WTC11 (cell line): ENCODE measurements at regions not wholly inside any gene's neighbourhood (a gene's known extent, or its start where the extent isn't known, plus 50 kb on each side); places are given as distances from the start of the nearest gene placed in this dataset.

Source experiments
- ATAC-seq: fragments of 200-7000 bp; cut with Tn5 transposase; 2 replicates; pipeline ENCODE4 v1.10.0; 2021; ENCODE audit warnings: mild to moderate bottlenecking, moderate library complexity
- CTCF ChIA-PET: fragments of 300-600 bp; sonication (Branson Sonifier 250); formaldehyde crosslinking; loops from one replicate; lab custom pipeline; 2021; ENCODE audit warnings: antibody characterized with exemption; lab: Charles Lee
- POLR2A ChIA-PET: fragments of 350-600 bp; sonication (Branson Sonifier 250); formaldehyde crosslinking; loops from one replicate; lab custom pipeline; 2021; ENCODE audit warnings: antibody characterized with exemption; lab: Charles Lee
- DNase-seq: peaks from one replicate; pipeline ENCODE4 v3.0.0; 2021; ENCODE audit warnings: low spot score
- H3K27ac Mint-ChIP-seq: 2 replicates; pipeline ENCODE4 v1.8.0; 2021; ENCODE audit warnings: mixed read lengths
- H3K27me3 Mint-ChIP-seq: 2 replicates; pipeline ENCODE4 v1.8.0; 2021; ENCODE audit warnings: low read depth, mild to moderate bottlenecking, moderate library complexity, mixed read lengths
- H3K36me3 Mint-ChIP-seq: 2 replicates; pipeline ENCODE4 v1.8.0; 2021; ENCODE audit warnings: mixed read lengths
- H3K4me1 Mint-ChIP-seq: 2 replicates; pipeline ENCODE4 v1.8.0; 2022; ENCODE audit warnings: mixed read lengths
- H3K4me3 Mint-ChIP-seq: 2 replicates; pipeline ENCODE4 v1.8.0; 2021; ENCODE audit warnings: mild to moderate bottlenecking, moderate library complexity, mixed read lengths
- H3K9me3 Mint-ChIP-seq: 2 replicates; pipeline ENCODE4 v1.8.0; 2021; ENCODE audit warnings: mixed read lengths
- ATF1 ChIP-seq: sonication (generic); formaldehyde crosslinking; IDR thresholded peaks from 2 replicates; pipeline ENCODE4 v1.8.1; 2023; ENCODE audit warnings: mild to moderate bottlenecking, moderate library complexity, missing genetic modification reagents
- CBFB ChIP-seq: sonication (generic); formaldehyde crosslinking; IDR thresholded peaks from 2 replicates; pipeline ENCODE4 v1.8.1; 2022; ENCODE audit warnings: mild to moderate bottlenecking, low read depth, missing genetic modification reagents
- E2F5 ChIP-seq: sonication (generic); formaldehyde crosslinking; IDR thresholded peaks from 2 replicates; pipeline ENCODE4 v1.8.1; 2022; ENCODE audit warnings: mild to moderate bottlenecking, moderate library complexity, missing genetic modification reagents
- NFYB ChIP-seq: sonication (generic); formaldehyde crosslinking; conservative IDR thresholded peaks from 2 replicates; pipeline ENCODE4 v1.8.0; 2022; ENCODE audit warnings: low read depth, missing genetic modification reagents
- SMAD3 ChIP-seq: sonication (generic); formaldehyde crosslinking; IDR thresholded peaks from 2 replicates; pipeline ENCODE4 v1.8.0; 2022; ENCODE audit warnings: missing genetic modification reagents, mild to moderate bottlenecking, borderline replicate concordance
- ZNF423 ChIP-seq: fragments of 250-450 bp; sonication (Bioruptor Pico); IDR thresholded peaks from 2 replicates; pipeline ENCODE4 v2.1.2; 2022; ENCODE audit warnings: mild to moderate bottlenecking, moderate library complexity
- ZSCAN18 ChIP-seq: fragments of 250-450 bp; sonication (Bioruptor Pico); IDR thresholded peaks from 2 replicates; pipeline ENCODE4 v2.1.2; 2022; ENCODE audit warnings: mild to moderate bottlenecking, moderate library complexity
- TF ChIP-seq, protein P1 (sequence below): sonication (generic); formaldehyde crosslinking; conservative IDR thresholded peaks from 2 replicates; pipeline ENCODE4 v1.8.1; 2023; ENCODE audit warnings: mild to moderate bottlenecking, low read depth, missing genetic modification reagents, moderate library complexity
- TF ChIP-seq, protein P2 (sequence below): sonication (generic); formaldehyde crosslinking; IDR thresholded peaks from 2 replicates; pipeline ENCODE4 v1.8.0; 2023; ENCODE audit warnings: missing genetic modification reagents
- TF ChIP-seq, protein P3 (sequence below): sonication (generic); formaldehyde crosslinking; IDR thresholded peaks from 2 replicates; pipeline ENCODE4 v1.8.1; 2023; ENCODE audit warnings: mild to moderate bottlenecking, missing genetic modification reagents, borderline replicate concordance

- TF ChIP-seq, protein P1, sequence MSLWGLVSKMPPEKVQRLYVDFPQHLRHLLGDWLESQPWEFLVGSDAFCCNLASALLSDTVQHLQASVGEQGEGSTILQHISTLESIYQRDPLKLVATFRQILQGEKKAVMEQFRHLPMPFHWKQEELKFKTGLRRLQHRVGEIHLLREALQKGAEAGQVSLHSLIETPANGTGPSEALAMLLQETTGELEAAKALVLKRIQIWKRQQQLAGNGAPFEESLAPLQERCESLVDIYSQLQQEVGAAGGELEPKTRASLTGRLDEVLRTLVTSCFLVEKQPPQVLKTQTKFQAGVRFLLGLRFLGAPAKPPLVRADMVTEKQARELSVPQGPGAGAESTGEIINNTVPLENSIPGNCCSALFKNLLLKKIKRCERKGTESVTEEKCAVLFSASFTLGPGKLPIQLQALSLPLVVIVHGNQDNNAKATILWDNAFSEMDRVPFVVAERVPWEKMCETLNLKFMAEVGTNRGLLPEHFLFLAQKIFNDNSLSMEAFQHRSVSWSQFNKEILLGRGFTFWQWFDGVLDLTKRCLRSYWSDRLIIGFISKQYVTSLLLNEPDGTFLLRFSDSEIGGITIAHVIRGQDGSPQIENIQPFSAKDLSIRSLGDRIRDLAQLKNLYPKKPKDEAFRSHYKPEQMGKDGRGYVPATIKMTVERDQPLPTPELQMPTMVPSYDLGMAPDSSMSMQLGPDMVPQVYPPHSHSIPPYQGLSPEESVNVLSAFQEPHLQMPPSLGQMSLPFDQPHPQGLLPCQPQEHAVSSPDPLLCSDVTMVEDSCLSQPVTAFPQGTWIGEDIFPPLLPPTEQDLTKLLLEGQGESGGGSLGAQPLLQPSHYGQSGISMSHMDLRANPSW (CRISPR knock-in tag) = no peak
- TF ChIP-seq, all 79 proteins: peak for 0
These were observed 328.6 kb downstream of the MN1 start (continued) for GRCh38 chr22:27472975-27473374.

- no peak overlapping the region for H3K4me3 Mint-ChIP-seq
These were observed 328.0 kb downstream of the MN1 start for GRCh38 chr22:27473533-27473932.

GRCh38 chr22:27474112-27474571 is 327.4 kb downstream of the MN1 start:
- 0 out of 2 replicates have a peak overlapping the region, but pooled peaks have one; percentile 53 for H3K27ac Mint-ChIP-seq
- ATAC-seq = no peak
- CTCF ChIA-PET = interaction anchor here (1.0 to 1.8 kb wide), 4 partner anchors 12 to 57 kb away, joined by 3 to 7 read pairs (median 4); no protein-coding TSS in a partner anchor
- DNase-seq = no peak
- no peaks in the 10 kb centered on the region for H3K9me3 Mint-ChIP-seq
- no peak overlapping the region for H3K4me3 Mint-ChIP-seq
- TF ChIP-seq, protein P2, sequence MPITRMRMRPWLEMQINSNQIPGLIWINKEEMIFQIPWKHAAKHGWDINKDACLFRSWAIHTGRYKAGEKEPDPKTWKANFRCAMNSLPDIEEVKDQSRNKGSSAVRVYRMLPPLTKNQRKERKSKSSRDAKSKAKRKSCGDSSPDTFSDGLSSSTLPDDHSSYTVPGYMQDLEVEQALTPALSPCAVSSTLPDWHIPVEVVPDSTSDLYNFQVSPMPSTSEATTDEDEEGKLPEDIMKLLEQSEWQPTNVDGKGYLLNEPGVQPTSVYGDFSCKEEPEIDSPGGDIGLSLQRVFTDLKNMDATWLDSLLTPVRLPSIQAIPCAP = no peak
- TF ChIP-seq ATF1 (CRISPR knock-in tag) (no peak), ZNF423 (CRISPR knock-in tag) (no peak), E2F5 (CRISPR knock-in tag) (no peak), SMAD3 (CRISPR knock-in tag) (no peak), CBFB (CRISPR knock-in tag) (no peak)
- TF ChIP-seq, protein P3, sequence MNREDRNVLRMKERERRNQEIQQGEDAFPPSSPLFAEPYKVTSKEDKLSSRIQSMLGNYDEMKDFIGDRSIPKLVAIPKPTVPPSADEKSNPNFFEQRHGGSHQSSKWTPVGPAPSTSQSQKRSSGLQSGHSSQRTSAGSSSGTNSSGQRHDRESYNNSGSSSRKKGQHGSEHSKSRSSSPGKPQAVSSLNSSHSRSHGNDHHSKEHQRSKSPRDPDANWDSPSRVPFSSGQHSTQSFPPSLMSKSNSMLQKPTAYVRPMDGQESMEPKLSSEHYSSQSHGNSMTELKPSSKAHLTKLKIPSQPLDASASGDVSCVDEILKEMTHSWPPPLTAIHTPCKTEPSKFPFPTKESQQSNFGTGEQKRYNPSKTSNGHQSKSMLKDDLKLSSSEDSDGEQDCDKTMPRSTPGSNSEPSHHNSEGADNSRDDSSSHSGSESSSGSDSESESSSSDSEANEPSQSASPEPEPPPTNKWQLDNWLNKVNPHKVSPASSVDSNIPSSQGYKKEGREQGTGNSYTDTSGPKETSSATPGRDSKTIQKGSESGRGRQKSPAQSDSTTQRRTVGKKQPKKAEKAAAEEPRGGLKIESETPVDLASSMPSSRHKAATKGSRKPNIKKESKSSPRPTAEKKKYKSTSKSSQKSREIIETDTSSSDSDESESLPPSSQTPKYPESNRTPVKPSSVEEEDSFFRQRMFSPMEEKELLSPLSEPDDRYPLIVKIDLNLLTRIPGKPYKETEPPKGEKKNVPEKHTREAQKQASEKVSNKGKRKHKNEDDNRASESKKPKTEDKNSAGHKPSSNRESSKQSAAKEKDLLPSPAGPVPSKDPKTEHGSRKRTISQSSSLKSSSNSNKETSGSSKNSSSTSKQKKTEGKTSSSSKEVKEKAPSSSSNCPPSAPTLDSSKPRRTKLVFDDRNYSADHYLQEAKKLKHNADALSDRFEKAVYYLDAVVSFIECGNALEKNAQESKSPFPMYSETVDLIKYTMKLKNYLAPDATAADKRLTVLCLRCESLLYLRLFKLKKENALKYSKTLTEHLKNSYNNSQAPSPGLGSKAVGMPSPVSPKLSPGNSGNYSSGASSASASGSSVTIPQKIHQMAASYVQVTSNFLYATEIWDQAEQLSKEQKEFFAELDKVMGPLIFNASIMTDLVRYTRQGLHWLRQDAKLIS (CRISPR knock-in tag) = no peak
- H3K36me3 Mint-ChIP-seq = no peaks in the 10 kb centered on the region; the same call in 1 of the 2 replicates
- POLR2A ChIA-PET = no interaction called here
- H3K27me3 Mint-ChIP-seq = peaks cover 5% of the 10 kb centered on the region
- peaks cover 36% of the 10 kb centered on the region for H3K4me1 Mint-ChIP-seq

More at GRCh38 chr22:27473533-27473932, 328.0 kb downstream of the MN1 start:
- Mint-ChIP-seq H3K4me1 (peaks cover 36% of the 10 kb centered on the region), H3K27ac (no peak overlapping the region), H3K9me3 (no peaks in the 10 kb centered on the region), H3K27me3 (peaks cover 5% of the 10 kb centered on the region), H3K36me3 (no peaks in the 10 kb centered on the region; the same call in 1 of the 2 replicates)
- ChIA-PET CTCF (no interaction called here), POLR2A (interaction anchor here (1.1 kb wide), 1 partner anchor 12 kb away, joined by 3 read pairs; no protein-coding TSS in a partner anchor)
- TF ChIP-seq ZSCAN18 (no peak), NFYB (CRISPR knock-in tag) (peak; percentile 50; the same call in 1 of the 2 replicates)
- DNase-seq (no peak), ATAC-seq (no peak)
